H1 (cell line): ENCODE measurements at regions not wholly inside any gene's neighbourhood (a gene's known extent, or its start where the extent isn't known, plus 50 kb on each side); places are given as distances from the start of the nearest gene placed in this dataset.

Experiments used
- CTCF ChIA-PET: fragments of 300-600 bp; sonication (Branson Sonifier 250); formaldehyde crosslinking; loops from one replicate; lab custom pipeline; 2021; ENCODE audit not compliant: partially characterized antibody; lab: Charles Lee
- POLR2A ChIA-PET: fragments of 300-600 bp; sonication (Branson Sonifier 250); formaldehyde crosslinking; loops from one replicate; lab custom pipeline; 2021; ENCODE audit warnings: inconsistent platforms; ENCODE audit not compliant: partially characterized antibody; lab: Charles Lee
- DNase-seq, 2 experiments: peaks; one replicate each; pipeline versions ENCODE4 v3.0.0 to v3.0.0-alpha.2; 2010 to 2022; ENCODE audit warnings: low spot score in 2 of 2, low read depth in 1 of 2, mixed read lengths in 1 of 2
- FAIRE-seq: peaks from 2 replicates; lab custom pipeline; 2011; peaks lifted over from hg19 to GRCh38; lab: Jason Lieb, UNC
- H2AFZ ChIP-seq: 2 replicates; pipeline ENCODE4 v1.8.1; 2012; ENCODE audit warnings: low read length, inconsistent platforms
- H2AK5ac ChIP-seq: 2 replicates; pipeline ENCODE4 v1.6.1; 2013; ENCODE audit warnings: low read depth, low read length
- H2BK120ac ChIP-seq: replicated peaks from 2 replicates; pipeline ENCODE3; 2013; ENCODE audit warnings: low read depth, low read length, inconsistent platforms
- H2BK12ac ChIP-seq: 2 replicates; pipeline ENCODE4 v1.6.1; 2013; ENCODE audit warnings: low read depth, low read length
- H2BK15ac ChIP-seq: 2 replicates; pipeline ENCODE4 v1.6.1; 2013; ENCODE audit warnings: low read length
- H2BK20ac ChIP-seq: 2 replicates; pipeline ENCODE4 v1.6.1; 2013; ENCODE audit warnings: low read length
- H2BK5ac ChIP-seq: 2 replicates; pipeline ENCODE4 v1.6.1; 2013; ENCODE audit warnings: low read depth, low read length
- H3K14ac ChIP-seq: 2 replicates; pipeline ENCODE4 v1.6.1; 2013; ENCODE audit warnings: inconsistent platforms; ENCODE audit not compliant: insufficient read length
- H3K18ac ChIP-seq: 2 replicates; pipeline ENCODE4 v1.6.1; 2013; ENCODE audit warnings: low read length; ENCODE audit errors: extremely low read depth
- H3K23ac ChIP-seq: 2 replicates; pipeline ENCODE4 v1.6.1; 2013; ENCODE audit warnings: inconsistent platforms; ENCODE audit not compliant: insufficient read length
- H3K23me2 ChIP-seq: 2 replicates; pipeline ENCODE4 v1.6.1; 2013; ENCODE audit warnings: low read depth, low read length
- H3K27ac ChIP-seq: 2 replicates; pipeline ENCODE4 v1.6.1; 2011; ENCODE audit warnings: low read depth, low read length, inconsistent platforms
- H3K27me3 ChIP-seq, 4 experiments: replicated peaks in 1 of 4; 1 replicate in 1 of 4; 2 replicates in 3 of 4; pipeline versions ENCODE4 v1.6.1 to v1.8.1; 2011 to 2013; ENCODE audit warnings: low read length in 3 of 4, mild to moderate bottlenecking in 3 of 4, inconsistent platforms in 2 of 4, mixed read lengths in 2 of 4, moderate library complexity in 1 of 4; ENCODE audit not compliant: control insufficient read depth in 3 of 4, insufficient read depth in 3 of 4; ENCODE audit errors: extremely low read depth in 1 of 4
- H3K36me3 ChIP-seq, 4 experiments: 2 replicates each; pipeline versions ENCODE4 v1.6.1 to v1.8.1; 2011 to 2013; ENCODE audit warnings: mild to moderate bottlenecking in 4 of 4, low read length in 3 of 4, moderate library complexity in 2 of 4, control low read depth in 1 of 4, inconsistent platforms in 1 of 4; ENCODE audit not compliant: insufficient read depth in 4 of 4, control insufficient read depth in 2 of 4
- H3K4ac ChIP-seq: replicated peaks from 2 replicates; pipeline ENCODE3; 2013; ENCODE audit warnings: low read length, low read depth, mixed read lengths, inconsistent platforms; ENCODE audit not compliant: insufficient read length
- H3K4me1 ChIP-seq, 4 experiments: replicated peaks in 1 of 4; 1 replicate in 1 of 4; 2 replicates in 3 of 4; pipeline versions ENCODE4 v1.6.1 to v1.8.1; 2011 to 2013; ENCODE audit warnings: low read length in 3 of 4, inconsistent platforms in 2 of 4, mixed read lengths in 1 of 4; ENCODE audit not compliant: insufficient read depth in 4 of 4, control insufficient read depth in 3 of 4
- H3K4me2 ChIP-seq, 2 experiments: 2 replicates each; pipeline versions ENCODE4 v1.6.1 to v1.8.1; 2011 to 2013; ENCODE audit warnings: low read depth in 2 of 2, low read length in 2 of 2, control low read depth in 1 of 2, inconsistent platforms in 1 of 2, mild to moderate bottlenecking in 1 of 2; ENCODE audit not compliant: insufficient read depth in 1 of 2
- H3K4me3 ChIP-seq, 4 experiments: fragments of 200-600, 300-600 bp in 1 of 4; sonication (generic), shearing (Covaris generic), sonication (Bioruptor Twin) in 1 of 4; 2 replicates each; pipeline versions ENCODE4 v1.5.1 to v1.8.1; 2011 to 2016; ENCODE audit warnings: low read length in 4 of 4, low read depth in 3 of 4, control low read depth in 2 of 4, inconsistent platforms in 2 of 4, mild to moderate bottlenecking in 2 of 4, mixed read lengths in 1 of 4, moderate library complexity in 1 of 4; ENCODE audit not compliant: insufficient read depth in 2 of 4; ENCODE audit errors: extremely low read depth in 1 of 4
- H3K56ac ChIP-seq: replicated peaks from 2 replicates; pipeline ENCODE3; 2013; ENCODE audit warnings: low read depth, mild to moderate bottlenecking, mixed read lengths, low read length, inconsistent platforms; ENCODE audit not compliant: insufficient read length
- H3K79me1 ChIP-seq: 2 replicates; pipeline ENCODE4 v1.6.1; 2013; ENCODE audit warnings: low read depth, low read length, control low read depth
- H3K79me2 ChIP-seq, 2 experiments: 2 replicates each; pipeline versions ENCODE4 v1.6.1 to v1.8.1; 2012 to 2013; ENCODE audit warnings: low read length in 2 of 2, mild to moderate bottlenecking in 2 of 2, inconsistent platforms in 1 of 2; ENCODE audit not compliant: insufficient read depth in 2 of 2, control insufficient read depth in 1 of 2
- H3K9ac ChIP-seq, 4 experiments: replicated peaks in 1 of 4; 1 replicate in 1 of 4; 2 replicates in 3 of 4; pipeline versions ENCODE4 v1.6.1 to v1.8.1; 2011 to 2013; ENCODE audit warnings: low read depth in 3 of 4, low read length in 3 of 4, control low read depth in 2 of 4, mild to moderate bottlenecking in 2 of 4, moderate library complexity in 2 of 4, inconsistent platforms in 1 of 4; ENCODE audit errors: extremely low read depth in 1 of 4
- H3K9me3 ChIP-seq, 2 experiments: 2 replicates each; pipeline versions ENCODE4 v1.6.1 to v1.8.1; 2012 to 2013; ENCODE audit warnings: mild to moderate bottlenecking in 2 of 2, moderate library complexity in 2 of 2, control low read depth in 1 of 2, inconsistent platforms in 1 of 2, low read depth in 1 of 2, low read length in 1 of 2, mixed read lengths in 1 of 2; ENCODE audit not compliant: insufficient read depth in 2 of 2
- H4K20me1 ChIP-seq, 2 experiments: replicated peaks in 1 of 2; 2 replicates each; pipeline versions ENCODE3 to v1.8.1; 2011 to 2013; ENCODE audit warnings: inconsistent platforms in 2 of 2, low read length in 2 of 2, mild to moderate bottlenecking in 1 of 2; ENCODE audit not compliant: insufficient read depth in 2 of 2, control insufficient read depth in 1 of 2
- H4K5ac ChIP-seq: 2 replicates; pipeline ENCODE4 v1.6.1; 2013; ENCODE audit warnings: low read length, low read depth, mixed read lengths, inconsistent platforms; ENCODE audit not compliant: insufficient read length
- H4K8ac ChIP-seq: 2 replicates; pipeline ENCODE4 v1.8.0; 2013; ENCODE audit warnings: mild to moderate bottlenecking, moderate library complexity, low read length, inconsistent platforms; ENCODE audit not compliant: insufficient read depth; ENCODE audit errors: extremely low read depth
- H4K91ac ChIP-seq: replicated peaks from 2 replicates; pipeline ENCODE3; 2013; ENCODE audit warnings: low read length, mixed read lengths, inconsistent platforms; ENCODE audit not compliant: insufficient read length
- BCL11A ChIP-seq, 2 experiments: IDR thresholded peaks; one replicate each; pipeline ENCODE4 v1.6.1; 2011; ENCODE audit warnings: low read depth in 2 of 2, low read length in 2 of 2, mild to moderate bottlenecking in 2 of 2
- GTF2F1 ChIP-seq: IDR thresholded peaks from 2 replicates; pipeline ENCODE4 v1.6.1; 2012; ENCODE audit warnings: low read depth, low read length, improper control_type of control experiment, borderline replicate concordance
- HDAC2 ChIP-seq, 2 experiments: fragments of 300-600 bp in 1 of 2; sonication (generic) in 1 of 2; IDR thresholded peaks; 2 replicates each; pipeline ENCODE4 v1.6.1; 2011 to 2012; ENCODE audit warnings: low read depth in 2 of 2, low read length in 2 of 2, mild to moderate bottlenecking in 2 of 2, moderate library complexity in 2 of 2, borderline replicate concordance in 1 of 2, inconsistent platforms in 1 of 2
- RFX5 ChIP-seq: IDR thresholded peaks from 2 replicates; pipeline ENCODE4 v1.6.1; 2011; ENCODE audit warnings: low read depth, low read length, improper control_type of control experiment, borderline replicate concordance
- WGBS, 2 experiments: shearing (Covaris generic) in 1 of 2; methylation state at CpG; one replicate each; pipeline versions ENCODE4 v1.1.6 to v1.1.7; 2013 to 2015; ENCODE audit warnings: low lambda C conversion rate in 2 of 2, mixed read lengths in 2 of 2, inconsistent platforms in 1 of 2, low coverage in 1 of 2, missing lambda C conversion rate in 1 of 2; ENCODE audit not compliant: insufficient replicate concordance in 2 of 2, insufficient coverage in 1 of 2, insufficient read length in 1 of 2; ENCODE audit errors: extremely low coverage in 1 of 2, missing lambda C conversion rate in 1 of 2; 5-methylcytosine and 5-hydroxymethylcytosine counted together

DNA sequence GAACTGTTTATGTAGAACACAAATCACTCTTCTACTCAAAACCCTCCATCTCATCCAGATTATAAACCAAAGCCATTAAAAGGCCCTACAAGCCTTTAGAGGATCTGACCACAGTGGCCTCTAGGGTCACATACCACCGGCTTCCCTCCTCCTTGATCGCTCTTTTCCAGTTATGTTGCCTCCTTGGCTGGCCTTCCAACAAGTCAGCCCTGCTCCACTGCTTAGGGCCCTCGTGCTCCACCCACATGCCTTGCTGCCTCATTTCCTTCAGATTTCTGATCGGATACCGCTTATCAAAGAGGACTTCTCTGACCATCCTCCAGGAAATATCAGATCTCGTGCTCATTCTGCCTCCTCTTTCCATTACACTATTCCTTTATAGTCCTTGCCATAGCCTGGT is 139.4 kb upstream of the RAI14 start:
- Histone ChIP-seq H2AK5ac (peak overlapping the region; percentile 75; the same call in 1 of the 2 replicates), H3K4me2 (no peak overlapping the region), H4K8ac (no peak overlapping the region), H3K56ac (no peak overlapping the region), H3K9me3 (no peaks in the 10 kb centered on the region), H2BK15ac (no peak overlapping the region), H2BK12ac (no peak overlapping the region), H3K9ac (peak overlapping the region in 1 of 4 experiments; percentile 3; a peak in 1 of 7 replicates), H3K4me3 (no peak overlapping the region), H3K23ac (no peak overlapping the region), H3K36me3 (no peaks in the 10 kb centered on the region), H3K14ac (no peak overlapping the region), H3K4me1 (peaks cover 0 to 4% (median 0%) of the 10 kb centered on the region in 4 experiments; a peak in 2 of 7 replicates), H2BK20ac (0 out of 2 replicates have a peak overlapping the region, but pooled peaks have one; percentile 40), H4K5ac (no peak overlapping the region), H3K18ac (no peak overlapping the region), H3K79me1 (no peaks in the 10 kb centered on the region), H3K4ac (no peak overlapping the region), H3K79me2 (no peaks in the 10 kb centered on the region), H2BK5ac (no peak overlapping the region; the same call in 1 of the 2 replicates), H4K91ac (no peak overlapping the region), H3K23me2 (no peaks in the 10 kb centered on the region), H3K27ac (no peak overlapping the region), H4K20me1 (no peaks in the 10 kb centered on the region), H2BK120ac (no peak overlapping the region), H3K27me3 (no peaks in the 10 kb centered on the region), H2AFZ (no peak overlapping the region)
- POLR2A ChIA-PET, result no interaction called here
- CTCF ChIA-PET, result interaction anchor here (1.0 kb wide), 2 partner anchors 138 to 379 kb away, joined by 3 read pairs; no protein-coding TSS in a partner anchor
- 94% methylated on average over 6 of the region's 6 CpGs; no CpG with 5 or more reads in 1 of the 2 experiments for WGBS, 2 experiments
- FAIRE-seq, result no peak
- no peak for DNase-seq
- no peak for TF ChIP-seq GTF2F1
- TF ChIP-seq HDAC2 (IDR thresholded peaks at IDR 0.05; ENCODE audit: borderline replicate concordance in 1 of 2, low read depth in 2 of 2, low read length in 2 of 2), result no peak
- TF ChIP-seq BCL11A (IDR thresholded peaks at IDR 0.05; ENCODE audit: low read depth in 2 of 2, low read length in 2 of 2), result no peak
- TF ChIP-seq RFX5, result no peak
